Posterior vena cava (tissue), 2 donors: ENCODE measurements at regions not wholly inside any gene's neighbourhood (a gene's known extent, or its start where the extent isn't known, plus 50 kb on each side); places are given as distances from the start of the nearest gene placed in this dataset.

Experiments
- DNase-seq: peaks from one replicate; pipeline ENCODE4 v3.0.0-alpha.2; 2020; ENCODE audit warnings: low spot score
- intact Hi-C, 2 donors: fragments of 100-400 bp; cut with DNase I; formaldehyde crosslinking; loops; one replicate each; pipeline versions ENCODE4 v1.14.1 to v1.14.2; 2022 to 2023
- donor health status: DM: yes; HTN: yes; CAD: no.
- donor health status: DM: yes; HTN: yes; CAD: no.

DNA sequence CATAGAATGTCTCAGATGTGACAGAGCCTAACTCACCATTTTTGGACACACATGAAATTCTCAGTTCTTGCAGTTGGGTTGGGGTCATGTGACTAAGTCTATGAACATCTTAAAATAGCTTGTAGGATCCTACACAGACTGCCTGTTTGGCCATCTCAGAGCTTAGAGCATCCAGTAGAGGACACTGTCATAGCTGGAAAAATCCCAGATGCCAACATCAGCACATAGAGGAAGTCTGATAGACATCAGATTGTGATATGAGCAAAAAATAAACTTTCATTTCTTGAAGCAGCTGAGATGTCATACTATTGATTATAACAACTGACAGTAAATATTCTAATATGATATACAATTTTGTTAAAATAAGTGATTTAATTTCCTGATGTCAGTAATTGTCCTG is 207.1 kb downstream of the TRAM1L1 start:
- intact Hi-C loops, result no loop called here
- DNase-seq, result no peak

GRCh38 chr4:116877069-116877468 is 208.3 kb downstream of the TRAM1L1 start:
- intact Hi-C loops, result no loop called here
- DNase-seq, result no peak

DNA sequence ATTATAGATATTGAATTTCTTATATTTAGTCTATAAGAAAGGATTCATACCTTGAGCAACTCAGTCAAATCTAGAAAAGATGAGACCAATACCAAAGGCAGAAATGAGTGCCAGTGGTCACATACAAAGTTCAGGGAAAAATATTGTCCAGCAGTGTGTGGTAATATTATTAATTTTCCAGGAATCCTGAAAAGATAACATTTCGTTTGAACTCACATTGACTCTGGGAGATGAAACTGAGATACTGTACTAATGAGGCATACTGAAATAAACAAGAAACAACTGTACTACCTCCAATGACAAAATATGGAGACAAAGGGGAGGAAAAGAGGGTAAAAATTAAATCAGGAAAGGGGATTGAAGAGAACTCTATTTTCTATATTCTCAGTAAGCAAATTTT is 212.4 kb downstream of the TRAM1L1 start:
- DNase-seq, result no peak
- intact Hi-C loops, result loop anchor here in 1 of 2 donors (5.0 kb wide), 1 partner anchor 711 kb away; no protein-coding TSS in a partner anchor

DNA sequence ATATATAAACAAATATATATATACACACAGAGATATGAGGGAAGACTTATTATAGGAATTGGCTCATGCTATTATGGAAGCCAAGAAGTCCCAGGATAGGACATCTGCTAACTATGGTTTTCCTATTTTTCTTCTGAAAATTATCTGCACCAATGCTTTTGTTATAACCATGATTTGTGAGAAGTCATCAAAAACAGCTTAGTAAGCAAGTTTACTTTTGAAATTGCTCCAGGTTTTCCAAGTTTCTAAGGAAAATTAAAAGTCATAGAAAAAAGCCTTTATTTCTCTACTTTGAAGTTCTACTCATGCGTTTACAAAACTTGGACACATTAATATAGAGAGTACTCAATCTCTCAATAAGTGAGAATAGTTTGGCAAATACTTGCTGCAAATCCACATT is 213.1 kb downstream of the TRAM1L1 start:
- no peak for DNase-seq
- intact Hi-C loops, result loop anchor here in 1 of 2 donors (5.0 kb wide), 1 partner anchor 710 kb away; no protein-coding TSS in a partner anchor

DNA sequence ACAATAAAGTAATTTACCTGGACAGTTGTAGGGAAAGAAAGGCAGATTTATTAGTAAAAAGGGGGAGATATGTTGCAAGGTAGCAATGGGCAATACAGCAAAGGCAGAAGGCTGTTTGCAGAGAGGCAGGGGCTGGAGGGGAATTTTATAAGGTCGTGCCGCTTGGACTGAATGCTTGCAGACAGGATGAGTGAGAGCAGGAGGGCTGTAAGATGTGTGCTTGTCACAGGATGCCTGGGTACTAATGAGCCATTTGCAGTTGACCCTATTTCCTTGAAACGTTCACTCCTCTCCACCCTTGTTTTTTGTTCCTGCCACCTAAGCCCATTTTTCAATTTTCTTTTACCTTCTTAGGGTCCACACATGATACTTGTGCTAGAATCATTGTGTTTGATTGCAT is 214.7 kb downstream of the TRAM1L1 start:
- no peak for DNase-seq
- intact Hi-C loops, result loop anchor here in 1 of 2 donors (5.0 kb wide), 1 partner anchor 708 kb away; no protein-coding TSS in a partner anchor

DNA sequence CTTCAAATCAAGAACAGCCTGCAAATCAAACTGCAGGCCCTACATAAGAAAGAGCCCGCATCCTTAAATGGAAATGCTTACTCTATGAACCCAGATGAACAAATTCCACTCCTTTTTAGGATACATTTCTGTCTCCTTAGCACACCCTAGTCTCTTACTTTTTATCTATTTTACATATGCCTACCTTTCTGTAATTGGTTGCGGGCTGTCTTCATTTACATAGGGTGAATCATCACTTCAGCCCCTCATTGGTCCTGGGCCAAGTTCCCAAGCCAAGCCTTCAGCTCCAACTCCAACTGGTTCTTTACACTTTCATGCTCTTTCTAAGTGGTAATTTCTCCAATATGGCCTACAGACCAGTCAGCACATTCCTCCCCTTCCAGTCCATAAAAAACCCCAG is 219.3 kb downstream of the TRAM1L1 start:
- intact Hi-C loops, result no loop called here
- DNase-seq, result no peak

- no peak for DNase-seq
- intact Hi-C loops, result no loop called here
Measured at GRCh38 chr4:116862592-116862991, 222.8 kb downstream of the TRAM1L1 start.

GRCh38 chr4:116860891-116861290 is 224.5 kb downstream of the TRAM1L1 start:
- intact Hi-C loops, result no loop called here
- no peak for DNase-seq

DNA sequence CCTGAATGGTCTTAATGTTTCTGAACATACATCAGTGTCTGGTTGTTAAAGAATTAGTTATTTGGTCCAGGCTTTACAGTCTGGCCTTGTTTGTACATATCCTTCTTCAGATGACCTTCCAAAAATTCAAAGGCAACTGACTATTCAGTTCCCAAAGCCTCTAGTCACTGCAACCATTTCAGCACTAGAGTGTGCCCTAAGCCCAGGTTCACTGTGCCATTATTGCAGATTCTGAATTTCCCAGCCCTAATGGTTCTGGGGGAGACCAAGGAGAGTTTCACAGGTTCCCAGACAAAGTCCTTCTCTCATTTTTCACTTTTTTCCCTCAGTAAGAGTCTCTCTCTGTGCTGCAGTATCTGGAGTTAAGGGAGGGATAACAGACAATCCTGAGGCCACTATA is 235.8 kb downstream of the TRAM1L1 start:
- no peak for DNase-seq
- intact Hi-C loops, result loop anchor here in 1 of 2 donors (10.0 kb wide), 1 partner anchor 545 kb away; no protein-coding TSS in a partner anchor

- intact Hi-C loops, result no loop called here
- DNase-seq, result no peak
Measured at GRCh38 chr4:116847616-116848015, 237.8 kb downstream of the TRAM1L1 start.

DNA sequence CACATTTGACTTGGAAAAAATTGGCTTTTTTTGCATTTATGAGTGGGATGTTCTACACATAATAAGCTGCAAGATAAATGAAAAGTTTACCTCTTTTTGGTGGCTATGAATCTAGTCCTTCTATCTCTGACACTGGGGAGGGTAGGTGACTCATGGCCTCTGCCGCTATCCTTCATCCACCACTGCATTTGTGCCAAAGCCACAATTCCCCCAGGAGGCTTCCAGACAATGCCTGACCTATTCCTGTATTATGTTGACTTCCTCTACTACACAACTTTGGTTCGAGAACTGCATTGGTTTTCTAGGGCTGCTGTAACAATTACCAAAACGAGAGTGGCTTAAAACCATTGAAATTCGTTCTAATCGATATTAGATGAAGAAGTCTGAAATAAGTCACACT is 245.6 kb downstream of the TRAM1L1 start:
- DNase-seq, result no peak
- intact Hi-C loops, result no loop called here

DNA sequence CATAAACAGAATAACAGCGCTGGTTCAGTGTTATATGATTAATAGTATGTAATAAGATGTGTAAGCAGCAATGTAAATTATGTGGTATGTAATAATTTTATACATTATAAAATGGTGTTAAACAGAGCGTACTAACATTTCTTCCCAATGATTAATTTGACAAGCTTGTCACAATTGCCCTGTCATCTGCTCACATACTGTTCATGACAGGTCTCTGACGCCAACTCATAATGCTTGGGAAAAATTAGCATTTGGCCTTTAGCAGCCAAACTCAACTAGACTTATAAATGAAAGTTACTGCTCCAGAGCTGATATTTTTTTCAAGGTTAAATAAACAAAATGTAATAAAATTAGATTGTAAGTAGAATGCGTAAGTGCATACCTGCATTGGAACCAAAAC is 246.8 kb downstream of the TRAM1L1 start:
- DNase-seq, result no peak
- intact Hi-C loops, result no loop called here

- intact Hi-C loops, result no loop called here
- no peak for DNase-seq
Measured at GRCh38 chr4:116829187-116829586, 256.2 kb downstream of the TRAM1L1 start.

DNA sequence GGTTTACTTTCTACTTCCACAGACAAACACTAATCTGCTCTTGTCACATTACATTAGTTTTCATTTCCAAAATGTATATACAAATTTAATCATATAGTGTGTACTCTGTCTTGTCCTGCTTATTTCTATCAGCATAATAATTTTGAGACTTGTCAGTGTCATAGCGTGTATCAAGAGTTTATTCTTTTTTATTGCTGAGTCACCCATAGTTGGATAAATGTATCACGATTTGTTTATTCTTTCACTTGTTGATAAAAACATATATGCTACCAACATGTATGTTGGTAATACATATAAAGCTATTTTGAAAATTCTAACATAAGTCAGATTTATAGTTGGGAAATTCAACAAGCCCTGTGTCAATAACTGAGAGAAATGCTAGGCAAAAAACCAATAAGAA is 261.2 kb downstream of the TRAM1L1 start:
- intact Hi-C loops, result no loop called here

GRCh38 chr4:116811730-116812129 is 273.6 kb downstream of the TRAM1L1 start:
- DNase-seq, result peak; percentile 45
- intact Hi-C loops, result no loop called here

More for the DNA sequence above, 261.2 kb downstream of the TRAM1L1 start:
- DNase-seq, result no peak

- intact Hi-C loops, result no loop called here
- DNase-seq, result no peak
Measured at GRCh38 chr4:116796022-116796421, 289.4 kb downstream of the TRAM1L1 start.

- intact Hi-C loops, result no loop called here
- peak; percentile 40 for DNase-seq
Measured at GRCh38 chr4:116788723-116789122, 296.7 kb downstream of the TRAM1L1 start.

GRCh38 chr4:116755051-116755450 is 330.3 kb downstream of the TRAM1L1 start:
- intact Hi-C loops, result no loop called here
- no peak for DNase-seq

- no peak for DNase-seq
- intact Hi-C loops, result no loop called here
Measured at GRCh38 chr4:116752027-116752426, 333.3 kb downstream of the TRAM1L1 start.

- intact Hi-C loops, result loop anchor here in 1 of 2 donors (5.0 kb wide), 1 partner anchor 1386 kb away; no protein-coding TSS in a partner anchor
- no peak for DNase-seq
Measured at GRCh38 chr4:116736756-116737155, 348.6 kb downstream of the TRAM1L1 start.

DNA sequence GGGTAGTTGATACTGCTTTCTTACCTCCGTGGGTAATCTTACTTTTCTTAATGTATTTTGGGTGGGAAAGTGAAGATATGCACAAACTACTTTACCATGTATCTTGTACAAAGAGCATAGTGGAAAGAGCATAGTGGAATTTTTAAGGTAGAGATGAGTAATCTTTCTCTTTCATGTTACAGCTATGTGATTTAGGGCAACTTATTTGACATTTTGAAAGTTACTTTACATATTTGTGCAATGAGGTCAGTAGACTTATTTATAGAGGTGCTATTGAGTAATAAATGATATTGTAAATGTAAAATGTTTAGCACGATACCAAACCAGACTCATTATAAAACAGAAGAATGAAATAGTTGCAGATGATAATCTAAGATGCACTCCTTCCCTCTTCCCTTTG is 351.2 kb downstream of the TRAM1L1 start:
- intact Hi-C loops, result no loop called here
- DNase-seq, result no peak

DNA sequence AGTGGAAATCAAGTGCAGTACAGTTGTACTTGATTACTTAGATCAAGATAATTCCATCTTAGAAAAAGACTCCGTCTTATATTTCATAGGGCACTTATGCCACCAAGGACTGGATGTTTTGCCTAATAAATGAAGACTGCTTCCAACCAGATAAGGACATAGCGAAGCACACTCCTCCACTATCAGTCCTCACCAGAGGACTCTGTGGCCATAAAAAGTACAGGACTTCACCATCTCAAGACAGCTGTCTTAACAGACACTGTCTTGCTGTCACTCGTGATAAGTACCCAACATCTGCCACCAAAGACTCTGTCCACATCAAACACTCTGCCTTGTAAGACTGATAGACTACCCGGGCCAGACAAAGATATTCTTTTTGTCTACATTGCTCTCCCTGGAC is 352.0 kb downstream of the TRAM1L1 start:
- intact Hi-C loops, result no loop called here
- DNase-seq, result no peak
